GM19468 (cell line): ENCODE measurements at regions not wholly inside any gene's neighbourhood (a gene's known extent, or its start where the extent isn't known, plus 50 kb on each side); places are given as distances from the start of the nearest gene placed in this dataset.

ENCODE experiments used
- ATAC-seq: cut with Tn5 transposase; IDR thresholded peaks from one replicate; pipeline ENCODE4 v1.9.1; 2021; ENCODE audit warnings: mild to moderate bottlenecking, moderate library complexity, moderate number of reproducible peaks; ENCODE audit not compliant: unreplicated experiment; ENCODE audit errors: extremely low read depth

DNA sequence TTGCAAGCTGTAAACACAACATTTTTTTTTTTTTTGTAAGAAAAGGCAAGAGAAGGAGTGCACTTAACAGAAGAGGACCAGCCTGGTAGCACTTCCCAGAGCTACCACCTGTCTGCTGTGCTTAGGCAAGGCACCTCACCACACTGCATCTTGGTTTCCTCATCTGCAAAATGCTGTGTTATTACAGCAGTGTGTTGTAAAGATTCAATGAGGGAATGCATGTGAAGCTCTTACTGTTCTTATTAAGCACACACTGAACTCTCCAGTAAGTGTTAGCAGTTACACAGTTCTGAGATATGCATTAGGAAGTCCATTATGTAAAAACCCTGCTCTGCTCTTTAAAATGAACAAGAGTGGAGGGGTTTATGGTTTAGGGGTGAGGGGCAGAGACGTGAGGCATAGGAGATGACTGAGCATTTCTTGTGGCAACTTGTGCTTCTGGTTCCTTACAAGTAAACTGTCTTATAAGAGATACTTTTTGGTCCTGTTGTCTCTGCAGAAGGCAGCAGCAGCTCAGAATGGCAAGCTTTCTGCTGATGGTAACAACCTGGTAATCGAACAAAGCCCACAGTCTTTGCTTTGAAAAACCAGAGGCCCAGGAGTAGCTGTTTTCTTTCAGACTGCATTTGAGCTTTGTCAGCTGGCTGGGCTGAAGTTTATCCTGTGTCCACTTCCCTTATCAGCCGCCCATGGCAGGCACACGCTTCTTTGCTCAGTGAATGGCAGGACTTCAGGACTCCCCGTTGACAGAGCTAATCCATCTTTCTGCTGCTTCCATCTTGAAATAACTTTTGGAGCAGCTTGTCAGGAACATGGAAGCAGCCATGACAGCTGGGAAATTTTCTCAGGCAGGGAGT lies 98.8 kb upstream of the BMPER start:
- no peak for ATAC-seq

DNA sequence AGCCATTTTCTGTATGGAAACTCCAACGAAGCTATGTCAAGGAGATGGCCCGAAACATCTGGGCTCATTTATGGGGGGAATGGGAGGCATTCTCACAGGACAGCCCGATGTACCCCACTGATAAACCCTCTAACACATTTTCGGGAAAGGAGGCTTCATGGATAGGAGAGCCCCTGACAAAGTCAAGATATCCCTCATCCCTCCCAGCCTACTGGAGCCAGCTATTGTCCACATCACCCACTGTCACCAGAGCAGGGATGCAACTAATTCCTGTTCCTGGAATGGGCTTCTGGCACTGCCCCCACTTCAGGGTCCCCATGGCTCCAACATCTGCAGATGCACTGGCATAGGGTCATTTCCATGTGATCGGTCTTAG lies 98.2 kb upstream of the BMPER start:
- ATAC-seq, result no peak

DNA sequence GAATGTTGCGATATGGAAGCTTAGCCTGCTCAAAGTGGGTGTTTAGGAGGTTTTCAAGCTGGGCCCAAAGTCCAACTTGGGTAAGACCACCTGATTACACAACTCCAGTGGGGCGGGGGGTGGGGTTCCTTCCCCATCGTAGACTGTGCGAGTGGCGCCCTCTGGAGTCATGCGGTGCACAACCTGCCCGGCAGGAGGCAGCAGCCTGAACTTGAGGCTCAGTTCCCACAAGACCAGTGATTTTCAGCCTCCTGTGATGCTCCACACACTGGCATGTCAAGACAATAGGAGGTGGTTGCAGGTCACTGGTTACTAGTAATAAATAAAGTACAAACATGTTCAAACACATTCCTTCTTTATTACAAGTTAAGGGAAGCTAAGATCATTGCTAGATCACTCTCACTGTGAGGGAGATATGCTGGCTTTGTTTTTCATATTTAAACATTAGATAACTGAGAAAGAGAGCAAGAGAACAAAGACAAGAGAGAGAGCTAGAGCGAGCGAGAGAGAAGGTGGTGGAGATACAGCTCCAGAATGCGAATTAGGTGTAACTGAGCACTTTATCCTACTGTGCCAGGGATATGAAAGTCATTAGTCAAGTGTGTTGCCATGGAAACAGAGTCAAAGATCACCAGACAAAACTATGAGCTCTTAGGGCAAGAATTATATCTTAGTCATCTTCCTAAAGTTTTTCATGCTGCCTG lies 97.4 kb upstream of the BMPER start:
- no peak for ATAC-seq

DNA sequence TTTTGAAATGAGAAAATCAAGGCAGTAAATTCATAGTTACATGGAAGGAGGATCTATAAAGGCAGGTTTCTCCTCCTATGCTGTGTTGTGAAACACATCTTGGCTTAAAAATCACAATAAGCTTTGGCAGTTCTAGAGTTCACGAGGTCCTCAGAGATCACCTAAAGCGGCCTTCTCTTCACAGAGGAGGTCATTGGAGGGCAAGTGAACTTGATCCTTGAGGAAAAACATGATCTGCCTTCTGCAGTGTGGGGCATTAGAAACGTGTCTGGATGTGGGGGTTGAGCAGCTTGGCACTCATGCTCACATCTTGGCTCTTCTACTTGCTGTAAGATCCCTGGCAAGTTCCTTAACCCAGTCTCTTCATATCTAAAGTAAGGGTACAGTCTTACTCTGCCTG lies 96.1 kb upstream of the BMPER start:
- ATAC-seq, result no peak

DNA sequence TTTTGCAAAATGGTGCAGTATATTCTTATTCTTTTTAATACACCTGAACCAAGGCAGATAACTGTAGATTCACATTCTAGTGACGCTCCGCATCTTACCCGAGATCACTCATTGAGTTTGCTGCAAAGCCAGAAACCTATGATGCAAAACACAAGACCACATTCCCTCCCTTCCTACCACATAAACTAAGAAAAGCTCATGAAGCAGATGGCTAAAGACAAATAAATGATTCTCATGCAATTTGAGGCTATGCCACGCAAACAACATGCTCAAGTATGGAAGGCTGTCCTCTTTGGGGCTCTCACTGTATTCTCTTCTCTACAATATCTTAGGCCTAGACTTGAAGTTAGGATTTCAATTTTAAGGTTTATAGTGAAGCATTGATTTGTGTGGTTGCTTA lies 95.0 kb upstream of the BMPER start:
- ATAC-seq, result no peak

DNA sequence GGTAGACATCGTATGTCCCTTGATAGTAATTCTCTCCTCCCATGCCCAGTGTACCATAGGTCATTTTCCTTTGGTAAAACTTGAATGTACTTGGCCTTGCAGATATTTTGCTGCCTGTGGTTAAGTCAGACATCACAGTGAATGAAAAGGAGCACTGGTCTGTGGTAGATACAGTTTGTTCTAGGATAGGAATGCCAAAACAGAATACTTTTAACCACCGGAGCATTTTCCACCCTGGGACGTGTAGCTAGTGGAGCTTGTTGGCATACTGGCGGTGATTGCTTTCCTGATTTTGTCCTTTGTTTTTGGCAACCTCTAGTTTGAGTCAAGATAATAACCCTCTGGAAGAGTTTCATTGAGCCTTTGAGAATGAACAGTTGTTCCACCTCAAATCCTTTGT lies 92.0 kb upstream of the BMPER start:
- no peak for ATAC-seq

DNA sequence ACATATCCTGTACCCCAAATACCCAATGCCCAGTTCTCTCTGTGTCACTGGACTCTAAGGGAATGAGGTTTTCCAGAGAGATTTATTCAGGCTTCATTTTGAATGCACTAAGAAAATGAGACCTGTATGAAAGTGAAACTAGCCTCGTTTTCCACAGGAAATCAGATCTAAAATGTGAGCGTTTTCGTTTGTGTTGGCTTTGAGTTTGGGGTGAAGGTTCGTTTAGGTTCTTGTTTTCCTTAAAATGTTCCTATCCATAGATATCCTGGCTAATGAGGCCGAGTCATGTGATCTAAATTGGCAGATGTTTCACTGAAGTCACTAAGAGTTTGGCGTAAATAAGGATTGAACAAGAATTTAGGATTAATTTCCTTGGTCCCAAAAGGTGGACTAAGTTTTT lies 90.9 kb upstream of the BMPER start:
- no peak for ATAC-seq

DNA sequence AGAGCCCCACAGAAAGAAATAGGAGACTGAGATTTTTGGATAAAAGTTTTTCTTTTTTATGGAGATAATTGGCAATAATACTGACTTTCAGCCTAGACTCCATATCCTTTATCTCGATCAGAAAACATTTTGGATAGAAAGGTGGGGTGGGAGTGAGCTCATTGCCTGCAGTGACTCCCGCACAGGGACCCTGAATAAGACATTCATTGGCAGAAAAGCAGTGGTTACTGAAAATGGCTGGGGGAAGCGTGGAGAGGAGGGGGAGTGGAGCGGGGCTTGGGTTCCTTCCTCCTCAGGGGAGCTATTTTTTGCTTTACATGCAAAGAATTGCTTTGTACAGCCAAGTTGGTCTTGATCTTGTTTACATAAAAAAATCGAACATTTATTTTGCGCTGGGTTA lies 90.4 kb upstream of the BMPER start:
- ATAC-seq, result no peak

DNA sequence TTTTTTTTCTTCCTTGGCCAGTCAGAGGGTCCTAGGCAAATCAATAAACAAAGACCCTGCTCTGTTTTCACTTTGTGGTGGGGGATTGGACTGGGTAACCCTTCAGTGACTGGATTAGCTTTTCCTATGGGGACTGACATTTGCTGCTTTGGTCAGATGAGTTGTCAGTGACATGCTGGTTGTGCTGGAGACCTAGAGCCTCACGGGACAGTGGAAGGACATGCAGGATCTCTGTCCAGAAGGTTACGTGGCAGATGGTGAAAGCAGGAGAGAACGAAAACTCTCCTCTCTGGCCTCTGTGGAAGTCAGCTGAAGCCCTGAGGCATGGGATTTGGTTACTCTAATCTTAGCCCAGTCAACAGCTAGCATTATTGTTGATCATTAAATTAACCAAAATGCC lies 90.0 kb upstream of the BMPER start:
- no peak for ATAC-seq

DNA sequence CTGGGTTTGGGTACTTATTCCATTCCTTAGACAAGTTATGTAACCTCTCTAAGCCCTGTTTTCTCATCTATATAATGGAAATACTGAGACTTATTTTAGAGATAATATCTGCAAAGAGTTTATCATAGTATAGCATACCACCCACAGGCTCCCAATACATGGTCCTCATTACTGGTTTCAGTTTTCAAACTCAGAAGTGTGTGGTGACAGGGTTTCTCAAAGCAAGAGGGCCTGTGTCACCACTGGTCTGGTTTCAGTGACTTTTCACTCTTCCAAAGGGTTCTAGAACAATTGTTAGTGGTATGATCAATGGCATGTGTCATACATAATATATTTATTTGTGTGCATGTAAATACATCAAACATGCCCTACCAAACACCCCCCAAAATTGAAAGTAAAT lies 89.2 kb upstream of the BMPER start:
- ATAC-seq, result no peak

DNA sequence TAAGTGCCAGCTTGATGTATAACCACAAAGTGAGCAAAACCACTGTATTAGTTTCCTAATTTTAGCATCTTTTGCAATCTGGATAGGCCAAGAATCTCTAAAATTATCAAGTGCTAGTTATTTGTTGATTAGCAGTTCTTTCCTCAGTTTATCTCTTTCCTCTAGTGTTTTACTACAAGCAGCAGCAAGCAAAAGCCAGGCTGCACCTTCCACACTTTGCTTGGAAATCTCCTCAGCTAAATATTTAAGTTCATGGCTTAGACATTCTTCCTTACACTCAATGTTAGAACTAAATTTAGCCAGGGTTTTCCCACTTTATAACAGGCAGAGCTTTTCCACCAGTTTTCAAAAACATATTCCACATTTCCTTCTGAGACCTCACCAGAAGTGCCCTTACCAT lies 85.7 kb upstream of the BMPER start:
- no peak for ATAC-seq

DNA sequence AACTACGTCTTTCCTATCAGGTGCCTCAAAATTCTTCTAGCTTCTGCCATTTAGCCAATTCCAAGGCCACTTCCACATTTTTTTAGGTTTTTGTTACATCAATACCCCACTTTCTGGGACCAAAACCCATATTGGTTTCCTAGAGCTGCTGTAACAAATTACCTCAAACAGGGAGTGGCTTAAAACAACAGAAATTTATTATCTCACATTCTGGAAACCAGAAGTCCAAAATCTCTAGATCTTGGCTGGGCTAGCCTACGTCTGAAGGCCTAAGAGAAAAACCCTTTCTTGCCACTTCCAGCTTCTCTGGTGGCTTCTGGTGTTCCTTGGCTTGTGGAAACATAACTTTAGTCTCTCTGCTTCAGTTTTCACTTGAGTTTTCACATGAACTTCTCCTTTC lies 85.1 kb upstream of the BMPER start:
- ATAC-seq, result no peak

DNA sequence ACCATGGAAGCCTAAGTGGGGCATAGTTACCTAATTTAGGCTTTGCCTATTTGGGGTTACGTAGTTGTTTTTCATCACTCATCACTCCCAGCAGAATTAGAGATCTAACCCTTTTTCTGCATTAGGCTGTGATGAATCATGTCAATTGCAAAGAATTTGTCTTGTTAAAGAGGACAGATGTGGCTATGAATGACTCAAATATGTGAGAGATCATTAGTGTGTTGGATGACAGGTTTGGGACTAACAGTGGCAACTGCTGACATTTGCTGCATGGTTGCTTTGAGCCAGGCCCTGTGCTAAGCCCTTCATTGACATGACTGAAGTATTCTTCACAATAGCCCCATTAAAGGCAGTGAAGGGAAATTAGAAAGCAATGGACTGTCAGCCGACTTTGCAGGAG lies 83.4 kb upstream of the BMPER start:
- ATAC-seq, result no peak

DNA sequence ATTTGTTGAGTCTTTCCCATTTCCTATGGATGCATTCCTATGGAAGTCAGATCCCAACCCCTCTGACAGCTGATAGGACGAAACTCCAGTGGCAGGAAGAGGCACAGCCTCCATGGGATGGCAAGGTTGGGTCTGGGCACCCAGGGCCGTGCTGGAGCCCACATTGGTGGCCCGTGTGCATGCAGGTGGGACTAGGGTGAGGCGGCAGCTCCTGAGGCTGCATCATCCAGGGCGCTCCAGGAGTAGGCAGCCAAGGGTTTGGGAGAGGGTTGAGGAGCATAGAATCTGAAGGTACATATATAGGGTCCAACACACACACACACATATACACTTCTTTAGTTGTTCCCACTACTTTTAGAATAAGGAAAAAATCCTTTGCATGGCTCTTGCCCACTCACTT lies 81.4 kb upstream of the BMPER start:
- ATAC-seq, result no peak

DNA sequence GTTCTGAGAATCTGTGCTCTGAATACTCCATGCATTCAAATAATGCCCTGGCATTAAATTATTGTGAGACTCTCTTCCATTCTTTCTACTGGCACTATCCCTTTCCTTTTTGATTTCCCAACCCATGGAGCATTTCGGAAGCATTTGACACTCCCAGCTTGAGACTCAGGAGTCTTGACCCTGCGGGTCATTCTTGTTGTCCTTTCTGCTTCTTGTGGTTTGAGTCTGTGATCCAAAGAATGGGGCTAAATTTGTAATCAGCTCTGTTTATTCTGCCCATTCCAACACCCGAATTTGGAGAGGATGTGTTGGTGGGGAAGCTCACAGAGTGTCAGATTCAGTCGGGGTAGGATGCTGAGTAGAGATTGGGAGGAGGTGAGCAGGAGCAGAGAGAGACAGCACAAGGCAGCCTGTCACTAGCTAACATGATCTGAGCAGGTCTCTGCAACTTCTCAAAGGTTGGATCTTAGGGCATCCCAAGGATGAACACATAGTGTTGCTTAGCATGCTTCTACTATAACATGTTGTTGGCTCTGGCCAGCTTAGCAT lies 80.4 kb upstream of the BMPER start:
- no peak for ATAC-seq

DNA sequence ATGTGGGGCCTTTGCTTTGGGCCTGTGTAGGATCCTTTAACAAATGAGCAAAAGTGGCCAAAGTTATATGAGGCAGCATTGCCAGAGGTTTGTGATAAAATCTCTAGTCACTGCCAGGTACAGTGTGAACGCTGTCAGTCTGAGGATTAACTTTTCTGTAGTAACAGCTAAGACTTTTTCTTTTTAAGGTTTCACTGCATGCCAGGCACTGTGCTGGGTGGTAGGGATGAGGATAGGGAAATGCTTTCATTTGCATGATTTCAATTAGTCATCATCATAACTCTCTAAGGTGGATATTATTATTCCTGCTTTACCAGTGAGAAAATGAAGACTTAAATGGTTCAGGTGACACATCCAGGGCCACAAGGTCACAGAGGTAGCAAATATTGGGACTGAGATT lies 79.7 kb upstream of the BMPER start:
- ATAC-seq, result no peak

DNA sequence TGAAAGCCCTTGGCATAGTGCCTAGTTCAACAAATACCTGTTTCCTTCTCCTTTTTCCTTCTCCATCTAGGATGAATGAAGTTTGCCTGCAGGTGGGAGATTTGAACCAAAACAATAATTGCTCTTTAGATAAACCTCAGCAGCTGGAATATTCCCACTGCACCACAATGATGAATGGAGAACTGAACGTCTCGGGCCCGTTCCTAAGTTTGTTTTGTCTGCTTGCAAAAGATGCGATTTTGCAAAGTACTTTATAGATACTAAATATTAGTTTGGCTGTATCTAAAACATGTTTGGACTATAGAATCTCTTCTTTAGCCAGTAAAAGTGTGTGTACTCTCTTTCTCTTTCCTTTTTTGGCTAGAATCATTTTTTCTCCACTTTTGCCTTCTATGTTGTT lies 75.8 kb upstream of the BMPER start:
- ATAC-seq, result no peak

DNA sequence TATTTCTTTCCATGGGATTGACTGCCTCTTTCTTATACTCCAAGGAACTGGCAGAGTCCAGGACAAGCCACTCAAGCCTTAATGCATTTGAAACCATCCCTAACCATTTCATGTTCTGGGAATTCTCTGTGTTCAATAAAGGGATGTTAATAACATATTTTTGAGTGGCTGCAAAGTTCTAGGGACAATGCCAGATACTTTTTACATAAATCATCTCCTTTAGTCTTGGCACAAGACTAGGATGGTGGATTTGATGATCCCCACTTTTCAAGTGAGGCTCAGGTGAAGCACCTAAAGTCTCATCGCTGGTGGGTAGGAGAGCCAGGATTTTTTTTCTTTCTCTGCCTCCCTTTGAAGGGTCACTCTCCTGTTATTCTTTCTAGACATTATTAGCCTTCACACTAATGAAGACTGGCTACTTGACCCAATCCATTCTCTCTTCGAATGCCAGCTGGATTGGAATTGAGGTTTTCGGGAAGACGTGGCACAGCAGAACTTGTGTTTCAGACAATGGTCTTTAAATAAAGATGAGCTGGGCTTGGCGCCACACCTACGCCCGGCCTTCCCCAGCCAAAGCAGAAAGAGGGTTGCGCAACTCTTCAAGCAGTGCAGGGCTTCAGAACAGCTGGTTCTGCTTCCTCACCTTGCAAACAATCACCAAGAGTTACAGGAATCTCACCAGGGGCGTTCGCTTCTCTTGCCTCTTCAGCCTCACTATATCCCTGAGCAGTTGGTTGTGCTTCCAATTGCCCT lies 73.8 kb upstream of the BMPER start:
- ATAC-seq, result no peak

DNA sequence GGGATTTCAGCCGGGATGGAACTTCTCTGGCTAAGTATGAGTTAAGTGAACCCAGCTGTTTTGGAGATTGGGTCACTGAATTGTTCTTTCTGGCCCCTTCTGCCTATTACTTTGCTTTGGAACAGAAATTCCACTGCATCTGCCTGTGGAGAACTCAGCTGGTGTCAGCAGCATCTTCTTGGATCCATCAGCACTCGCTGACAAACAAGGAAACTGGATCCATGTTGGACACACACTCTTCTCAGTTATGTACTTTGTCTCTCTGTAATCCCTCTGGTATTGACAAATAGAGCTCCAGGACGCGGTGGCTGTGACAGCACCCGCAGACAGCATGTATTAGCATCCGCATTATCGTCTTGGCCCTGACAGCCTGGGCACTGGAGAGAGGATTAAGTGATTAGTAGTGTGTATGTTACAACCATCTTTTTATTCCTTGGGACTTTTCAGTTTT lies 73.0 kb upstream of the BMPER start:
- ATAC-seq, result no peak

DNA sequence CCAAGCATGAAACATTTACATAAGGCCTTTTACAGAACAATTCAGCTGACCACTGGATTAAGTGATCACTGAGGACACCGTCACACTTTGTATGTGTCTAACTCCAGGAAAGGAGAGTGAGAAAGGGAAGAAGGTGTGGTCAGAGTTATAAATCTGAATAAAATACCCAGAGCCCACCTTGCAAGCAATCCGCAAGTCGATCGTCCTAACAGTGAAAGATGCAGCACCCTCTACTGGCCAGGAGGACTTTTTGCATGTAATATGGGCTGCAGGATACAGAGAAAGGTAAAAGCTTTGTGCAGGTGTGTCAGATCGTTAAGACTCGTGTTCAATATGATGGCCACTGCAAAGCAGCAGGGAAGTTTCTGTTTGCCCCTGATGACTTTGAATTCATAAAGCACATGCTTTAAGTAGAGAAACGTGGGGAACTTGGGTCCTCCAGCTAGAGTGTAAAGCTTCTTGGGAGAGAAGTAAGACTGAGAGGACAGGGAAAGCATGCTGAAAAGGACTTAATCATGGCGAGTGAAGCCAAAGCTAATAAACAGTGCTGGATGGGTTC lies 68.5 kb upstream of the BMPER start:
- no peak for ATAC-seq
